Panc1 (cell line): ENCODE measurements at regions not wholly inside any gene's neighbourhood (a gene's known extent, or its start where the extent isn't known, plus 50 kb on each side); places are given as distances from the start of the nearest gene placed in this dataset.

ENCODE experiments used
- POLR2AphosphoS5 ChIP-seq: IDR thresholded peaks from 2 replicates; pipeline ENCODE4 v1.6.1; 2012; ENCODE audit warnings: mild to moderate bottlenecking, low read depth, low read length, moderate library complexity
- SIN3A ChIP-seq: IDR thresholded peaks from 2 replicates; pipeline ENCODE4 v1.6.1; 2012; ENCODE audit warnings: low read depth, mild to moderate bottlenecking, low read length, moderate library complexity, borderline replicate concordance; ENCODE audit not compliant: insufficient read depth
- TCF7L2 ChIP-seq: IDR thresholded peaks from 2 replicates; pipeline ENCODE4 v1.6.1; 2011; ENCODE audit warnings: mild to moderate bottlenecking, low read depth, low read length, inconsistent platforms
- TF ChIP-seq, protein P1 (sequence below): fragments of 450-650 bp; IDR thresholded peaks from 2 replicates; pipeline ENCODE4 v1.5.1; 2017; ENCODE audit warnings: mild to moderate bottlenecking

GRCh38 chr4:181213551-181213950, 1029.7 kb upstream of the TENM3 start:
- TF ChIP-seq, protein P1, sequence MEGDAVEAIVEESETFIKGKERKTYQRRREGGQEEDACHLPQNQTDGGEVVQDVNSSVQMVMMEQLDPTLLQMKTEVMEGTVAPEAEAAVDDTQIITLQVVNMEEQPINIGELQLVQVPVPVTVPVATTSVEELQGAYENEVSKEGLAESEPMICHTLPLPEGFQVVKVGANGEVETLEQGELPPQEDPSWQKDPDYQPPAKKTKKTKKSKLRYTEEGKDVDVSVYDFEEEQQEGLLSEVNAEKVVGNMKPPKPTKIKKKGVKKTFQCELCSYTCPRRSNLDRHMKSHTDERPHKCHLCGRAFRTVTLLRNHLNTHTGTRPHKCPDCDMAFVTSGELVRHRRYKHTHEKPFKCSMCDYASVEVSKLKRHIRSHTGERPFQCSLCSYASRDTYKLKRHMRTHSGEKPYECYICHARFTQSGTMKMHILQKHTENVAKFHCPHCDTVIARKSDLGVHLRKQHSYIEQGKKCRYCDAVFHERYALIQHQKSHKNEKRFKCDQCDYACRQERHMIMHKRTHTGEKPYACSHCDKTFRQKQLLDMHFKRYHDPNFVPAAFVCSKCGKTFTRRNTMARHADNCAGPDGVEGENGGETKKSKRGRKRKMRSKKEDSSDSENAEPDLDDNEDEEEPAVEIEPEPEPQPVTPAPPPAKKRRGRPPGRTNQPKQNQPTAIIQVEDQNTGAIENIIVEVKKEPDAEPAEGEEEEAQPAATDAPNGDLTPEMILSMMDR = no peak
- no peak for TF ChIP-seq POLR2AphosphoS5
- no peak for TF ChIP-seq TCF7L2
- no peak for TF ChIP-seq SIN3A
